ENCODE measurements at regions not wholly inside any gene's neighbourhood (a gene's known extent, or its start where the extent isn't known, plus 50 kb on each side); places are given as distances from the start of the nearest gene placed in this dataset.
A peak's percentile ranks its signal among the peaks of the same experiment; 100 is the strongest.

DNA sequence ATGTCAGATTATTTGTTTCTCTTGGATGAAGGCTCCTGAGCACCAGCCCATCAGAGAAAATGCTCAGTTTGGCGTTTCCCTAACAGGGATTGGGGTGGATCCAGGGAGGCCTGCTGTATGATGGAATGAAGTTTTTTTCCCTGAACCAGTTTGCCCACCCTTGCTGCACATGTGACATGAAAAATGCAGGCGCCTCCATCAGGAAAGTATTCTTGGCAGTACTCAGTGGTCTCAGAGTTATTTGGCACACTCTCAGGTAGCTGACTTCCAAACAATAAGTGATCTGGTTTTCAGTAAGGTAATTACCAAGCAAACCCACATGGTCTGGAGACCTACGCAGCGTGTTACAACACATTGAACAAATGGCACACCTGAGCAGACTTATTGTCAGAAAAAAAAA is 254.9 kb downstream of the PAX3 start:
- H3K27ac Mint-ChIP-seq, result no peak overlapping the region
- ATAC-seq (replicated peaks), result no peak
- H3K36me3 Mint-ChIP-seq (ENCODE audit: low read depth), result no peaks in the 10 kb centered on the region
- no peaks in the 10 kb centered on the region for H3K4me1 Mint-ChIP-seq
- no peaks in the 10 kb centered on the region for H3K9me3 Mint-ChIP-seq
- peaks cover 12% of the 10 kb centered on the region for H3K27me3 Mint-ChIP-seq
- H3K4me3 Mint-ChIP-seq, result no peak overlapping the region

DNA sequence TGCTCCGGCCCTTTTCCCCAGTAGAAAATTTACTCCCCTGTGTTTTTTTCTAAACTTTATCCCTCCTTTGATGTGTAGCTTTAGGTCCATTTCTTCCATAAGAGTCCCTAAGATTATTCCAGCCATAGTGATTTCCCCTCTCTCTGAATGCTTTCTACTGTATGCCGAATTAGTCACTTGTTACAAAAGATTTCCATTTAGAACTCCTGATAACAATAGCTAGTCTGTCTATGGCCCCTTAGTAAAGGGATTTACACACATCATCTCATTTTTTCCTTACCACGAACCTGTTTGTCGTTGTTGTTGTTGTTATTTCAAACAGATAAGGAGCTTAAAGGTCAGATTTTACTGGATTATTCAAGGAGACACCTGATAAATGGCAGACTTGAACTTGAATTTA is 256.1 kb downstream of the PAX3 start:
- no peak for ATAC-seq (replicated peaks)
- Mint-ChIP-seq H3K4me3 (no peak overlapping the region), H3K27me3 (peaks cover 10% of the 10 kb centered on the region)

DNA sequence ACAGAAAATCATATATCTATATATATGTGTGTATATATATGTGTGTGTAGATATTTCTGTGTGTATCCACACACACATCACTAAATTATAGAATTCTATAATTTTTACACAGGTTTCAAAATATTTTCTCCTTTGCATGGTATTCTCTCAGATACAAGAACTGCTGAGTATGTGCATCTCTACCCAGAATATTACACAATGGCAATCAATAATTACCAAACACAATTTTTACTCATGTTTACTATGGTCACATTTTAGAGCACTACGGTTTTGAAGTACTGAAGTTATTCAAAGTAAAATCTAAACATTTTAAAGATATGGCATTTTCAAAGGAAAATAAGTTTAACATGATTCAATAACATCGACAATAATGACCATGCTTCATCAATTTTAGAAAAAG is 258.5 kb downstream of the PAX3 start:
- ATAC-seq (replicated peaks), result no peak
- H3K4me1 Mint-ChIP-seq, result no peaks in the 10 kb centered on the region
- no peak overlapping the region for H3K27ac Mint-ChIP-seq
- H3K4me3 Mint-ChIP-seq, result no peak overlapping the region
- H3K9me3 Mint-ChIP-seq, result no peaks in the 10 kb centered on the region
- H3K36me3 Mint-ChIP-seq (ENCODE audit: low read depth), result no peaks in the 10 kb centered on the region
- peaks cover 3% of the 10 kb centered on the region for H3K27me3 Mint-ChIP-seq

More for the DNA sequence above, 256.1 kb downstream of the PAX3 start:
- H3K4me1 Mint-ChIP-seq, result no peaks in the 10 kb centered on the region
- H3K27ac Mint-ChIP-seq, result no peak overlapping the region
- H3K9me3 Mint-ChIP-seq, result no peaks in the 10 kb centered on the region
- H3K36me3 Mint-ChIP-seq (ENCODE audit: low read depth), result no peaks in the 10 kb centered on the region

DNA sequence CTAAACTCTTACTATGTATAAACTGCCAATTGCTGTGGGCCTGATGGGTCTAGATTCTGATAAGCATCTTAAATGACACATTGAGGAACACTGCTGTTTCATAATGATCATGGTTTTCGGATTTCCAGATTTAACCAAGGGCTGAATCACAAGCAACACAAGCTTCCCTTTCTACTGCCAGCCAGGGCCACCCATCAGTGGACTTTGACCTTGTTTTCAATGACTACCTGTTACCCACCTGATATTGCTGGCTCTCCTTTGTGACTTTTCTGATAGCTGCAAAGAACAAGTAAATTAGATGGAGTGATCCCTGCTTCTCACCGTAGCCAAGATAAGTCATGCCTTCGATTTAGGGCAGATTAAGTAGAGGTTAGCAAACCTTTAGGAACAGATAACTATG is 259.0 kb downstream of the PAX3 start:
- no peaks in the 10 kb centered on the region for H3K4me1 Mint-ChIP-seq
- no peak overlapping the region for H3K4me3 Mint-ChIP-seq
- peaks cover 3% of the 10 kb centered on the region for H3K27me3 Mint-ChIP-seq
- no peaks in the 10 kb centered on the region for H3K36me3 Mint-ChIP-seq (ENCODE audit: low read depth)
- no peaks in the 10 kb centered on the region for H3K9me3 Mint-ChIP-seq
- ATAC-seq (replicated peaks), result no peak
- no peak overlapping the region for H3K27ac Mint-ChIP-seq

DNA sequence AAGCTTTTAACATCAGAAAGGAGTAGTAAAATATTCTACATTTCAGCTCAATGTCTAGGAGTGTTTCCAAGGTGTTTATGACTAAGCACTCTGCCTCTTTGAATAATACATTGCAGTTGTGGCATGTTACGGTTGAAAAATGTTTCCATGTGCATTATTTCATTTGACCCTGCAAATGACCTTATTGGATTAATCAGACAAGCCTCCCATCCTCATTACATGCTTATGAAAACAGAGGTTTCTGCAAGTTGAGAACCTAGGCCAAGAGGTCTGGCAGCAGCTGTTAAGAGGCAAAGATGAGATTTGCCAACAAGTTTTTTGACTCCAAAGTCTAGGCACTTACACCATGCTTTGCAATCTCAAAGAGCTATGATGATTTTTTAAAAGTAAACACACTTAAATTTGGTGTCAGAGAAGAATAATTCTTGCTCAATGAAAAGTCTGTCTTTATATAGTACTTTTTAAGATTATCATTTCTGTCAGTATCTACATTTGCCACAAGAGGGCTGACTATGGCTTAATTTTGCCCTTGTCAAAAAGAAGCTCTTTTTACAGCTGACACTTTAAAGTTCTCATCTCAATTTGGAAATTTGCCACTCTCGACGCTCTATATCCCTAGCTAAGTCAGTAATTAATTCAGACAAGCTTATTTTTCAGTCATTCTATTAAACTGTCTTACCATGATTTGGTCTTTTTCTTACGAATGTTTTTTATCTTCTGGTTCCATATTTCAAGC is 260.6 kb downstream of the PAX3 start:
- Mint-ChIP-seq H3K4me1 (no peaks in the 10 kb centered on the region), H3K27ac (no peak overlapping the region), H3K27me3 (peaks cover 3% of the 10 kb centered on the region), H3K9me3 (no peaks in the 10 kb centered on the region), H3K4me3 (no peak overlapping the region), H3K36me3 (ENCODE audit: low read depth) (no peaks in the 10 kb centered on the region)
- ATAC-seq (replicated peaks), result no peak

DNA sequence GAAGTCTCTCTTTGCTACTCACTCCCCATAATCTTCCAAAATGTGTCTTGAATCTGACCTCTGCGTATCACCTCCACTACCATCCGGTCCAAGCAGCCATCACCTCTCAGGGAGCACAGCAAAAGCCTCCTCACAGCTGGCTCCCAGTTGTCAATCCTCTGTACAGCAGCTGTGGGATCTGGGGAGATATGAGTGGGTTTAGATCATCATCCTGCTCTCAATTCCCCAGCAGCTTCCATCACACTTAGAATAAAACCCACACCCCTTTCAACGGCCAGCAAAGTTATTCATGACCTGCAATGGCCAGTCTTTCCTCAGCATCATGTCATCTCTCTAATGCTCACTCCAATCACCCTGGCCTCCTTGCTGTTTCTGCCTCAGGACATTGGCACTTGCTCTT is 261.6 kb downstream of the PAX3 start:
- Mint-ChIP-seq H3K4me3 (no peak overlapping the region), H3K27ac (no peak overlapping the region), H3K27me3 (peaks cover 3% of the 10 kb centered on the region), H3K36me3 (ENCODE audit: low read depth) (no peaks in the 10 kb centered on the region), H3K9me3 (no peaks in the 10 kb centered on the region), H3K4me1 (no peaks in the 10 kb centered on the region)
- ATAC-seq (replicated peaks), result no peak

DNA sequence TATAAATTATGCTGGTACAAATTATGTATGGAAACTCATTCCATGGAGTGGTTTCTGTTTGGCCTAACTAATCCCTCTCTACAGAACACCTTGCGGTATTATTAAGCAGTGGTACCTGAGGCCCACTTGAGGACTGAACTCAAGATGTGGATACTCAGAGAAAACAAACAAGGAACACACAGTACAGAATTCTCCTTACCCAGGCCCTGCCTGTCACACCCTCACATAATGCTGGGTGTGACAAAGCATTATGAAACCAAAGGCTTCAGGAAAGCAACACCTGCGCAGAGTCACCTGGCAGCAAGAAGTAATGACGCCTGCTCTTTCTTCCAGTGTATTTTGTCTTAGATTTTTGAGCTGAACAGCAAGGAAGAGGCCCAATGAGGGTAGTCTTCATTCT is 264.7 kb downstream of the PAX3 start:
- H3K27me3 Mint-ChIP-seq, result peaks cover 3% of the 10 kb centered on the region
- no peaks in the 10 kb centered on the region for H3K9me3 Mint-ChIP-seq
- no peaks in the 10 kb centered on the region for H3K4me1 Mint-ChIP-seq
- no peaks in the 10 kb centered on the region for H3K36me3 Mint-ChIP-seq (ENCODE audit: low read depth)
- ATAC-seq (replicated peaks), result no peak
- no peak overlapping the region for H3K4me3 Mint-ChIP-seq
- no peak overlapping the region for H3K27ac Mint-ChIP-seq

DNA sequence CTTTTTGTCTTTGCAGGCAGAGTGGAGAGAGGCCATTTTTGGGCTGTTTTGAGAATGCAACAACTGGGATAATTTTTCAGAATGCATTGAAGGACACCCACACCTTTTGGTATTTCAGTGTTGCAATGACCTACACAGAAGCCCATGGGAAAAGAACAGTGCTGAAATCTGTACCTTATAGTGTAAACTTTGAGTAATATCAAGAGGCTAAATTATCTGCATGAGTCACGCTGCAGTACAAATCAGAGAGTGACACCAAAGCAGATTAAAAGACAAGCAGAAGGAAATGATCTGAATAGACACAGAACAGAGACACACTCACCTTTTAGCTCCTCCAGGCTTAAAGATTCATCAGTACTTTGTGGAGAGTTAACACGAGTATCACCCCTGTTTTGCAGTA is 265.3 kb downstream of the PAX3 start:
- Mint-ChIP-seq H3K4me3 (no peak overlapping the region), H3K27ac (no peak overlapping the region), H3K36me3 (ENCODE audit: low read depth) (no peaks in the 10 kb centered on the region), H3K9me3 (no peaks in the 10 kb centered on the region), H3K4me1 (no peaks in the 10 kb centered on the region), H3K27me3 (peaks cover 2% of the 10 kb centered on the region)
- ATAC-seq (replicated peaks), result peak; percentile 56

DNA sequence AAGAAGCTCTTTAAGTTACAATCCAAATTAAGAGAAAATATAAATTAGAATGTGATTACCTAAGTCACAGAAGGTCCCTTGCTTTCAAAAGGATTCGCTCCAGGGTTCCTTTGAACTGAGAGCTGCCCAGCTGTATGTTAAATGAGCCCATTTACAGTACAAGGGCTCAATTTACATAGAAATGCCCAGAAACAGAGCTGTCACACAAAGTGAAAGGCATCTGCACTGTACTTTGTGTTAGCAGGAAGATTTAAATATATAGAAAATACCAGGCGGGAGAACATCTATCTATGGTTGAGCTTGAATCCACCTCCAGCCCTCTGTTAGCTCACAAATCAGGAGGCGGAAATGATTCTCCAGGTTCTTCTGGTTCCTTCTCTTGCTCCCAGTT is 272.9 kb downstream of the PAX3 start:
- Mint-ChIP-seq H3K27me3 (no peaks in the 10 kb centered on the region), H3K9me3 (no peaks in the 10 kb centered on the region), H3K4me3 (no peak overlapping the region), H3K36me3 (ENCODE audit: low read depth) (no peaks in the 10 kb centered on the region), H3K4me1 (no peaks in the 10 kb centered on the region), H3K27ac (no peak overlapping the region)
- no peak for ATAC-seq (replicated peaks)

DNA sequence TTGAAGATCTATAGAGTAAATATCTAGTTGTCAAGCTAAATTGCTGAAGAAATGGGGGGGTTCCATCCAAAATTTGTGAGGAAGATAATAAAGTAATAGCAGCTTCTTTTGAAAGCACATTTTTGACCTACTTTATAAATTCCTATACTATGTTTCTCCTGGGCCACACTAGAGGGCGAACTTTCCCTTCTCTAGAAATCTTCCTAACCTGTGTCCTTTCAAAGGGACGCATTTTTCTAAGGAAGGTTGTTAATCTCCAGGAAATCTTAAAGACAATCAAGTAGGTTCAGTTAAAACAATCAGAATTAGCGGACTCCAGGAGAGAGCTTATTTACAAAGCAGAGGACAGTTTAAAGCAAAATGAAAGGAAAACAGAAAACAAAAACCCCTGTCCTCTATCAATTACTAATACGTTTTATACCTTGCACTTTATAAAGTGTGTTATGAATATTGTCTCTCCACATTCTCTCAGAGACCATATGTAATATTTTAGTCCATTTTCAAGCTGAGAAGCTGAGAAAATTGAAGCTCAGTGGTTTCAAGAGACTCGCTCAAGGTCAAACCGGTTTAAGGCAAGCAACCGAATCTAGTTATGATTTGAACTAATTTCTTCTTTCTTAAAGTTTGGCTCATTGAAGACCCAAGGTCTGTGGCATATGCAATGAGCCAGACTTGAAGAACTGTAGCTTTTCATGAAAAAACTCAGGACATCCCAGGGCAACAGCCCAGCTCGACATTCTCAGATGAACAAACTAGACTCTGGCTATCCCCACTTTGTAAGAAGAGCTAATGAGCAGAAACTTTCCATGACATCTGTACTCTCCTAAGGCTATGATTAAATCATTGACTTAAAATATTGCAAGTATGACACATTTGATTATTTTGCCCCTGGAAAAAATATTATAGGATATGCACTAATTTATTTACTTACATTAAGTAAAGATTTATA is 273.6 kb downstream of the PAX3 start:
- no peak overlapping the region for H3K4me3 Mint-ChIP-seq
- H3K9me3 Mint-ChIP-seq, result no peaks in the 10 kb centered on the region
- no peaks in the 10 kb centered on the region for H3K4me1 Mint-ChIP-seq
- H3K36me3 Mint-ChIP-seq (ENCODE audit: low read depth), result no peaks in the 10 kb centered on the region
- ATAC-seq (replicated peaks), result no peak
- H3K27ac Mint-ChIP-seq, result no peak overlapping the region
- no peaks in the 10 kb centered on the region for H3K27me3 Mint-ChIP-seq

DNA sequence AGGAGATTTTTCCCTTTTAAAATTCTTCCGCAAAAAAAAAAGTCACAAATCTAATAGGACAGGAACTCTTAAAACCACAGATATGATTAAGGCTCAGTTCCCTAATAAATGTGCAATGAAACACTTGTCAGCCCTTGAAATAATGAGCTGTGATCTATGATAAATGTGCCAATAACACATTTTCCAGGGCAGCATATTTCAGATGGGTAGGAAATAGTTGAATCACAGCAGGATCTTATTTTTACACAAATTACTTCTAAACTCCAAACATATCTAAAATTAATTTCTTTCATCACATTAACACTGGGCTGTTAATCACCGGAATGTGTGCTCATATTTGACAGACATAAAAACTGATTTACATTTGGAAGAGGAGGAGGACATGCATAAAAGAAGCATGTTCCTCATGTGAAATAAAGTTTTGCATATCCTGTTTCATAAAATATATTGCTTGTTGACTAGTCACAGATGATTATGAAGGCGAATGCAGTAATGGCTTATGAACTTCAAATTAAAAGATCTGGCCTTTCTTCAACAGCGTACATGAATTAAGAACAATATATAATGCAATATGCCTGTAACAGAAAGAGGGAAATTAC is 281.4 kb downstream of the PAX3 start:
- Mint-ChIP-seq H3K9me3 (no peaks in the 10 kb centered on the region), H3K4me1 (no peaks in the 10 kb centered on the region), H3K36me3 (ENCODE audit: low read depth) (no peaks in the 10 kb centered on the region), H3K27me3 (peaks cover 15% of the 10 kb centered on the region), H3K27ac (no peak overlapping the region), H3K4me3 (no peak overlapping the region)
- ATAC-seq (replicated peaks), result no peak

DNA sequence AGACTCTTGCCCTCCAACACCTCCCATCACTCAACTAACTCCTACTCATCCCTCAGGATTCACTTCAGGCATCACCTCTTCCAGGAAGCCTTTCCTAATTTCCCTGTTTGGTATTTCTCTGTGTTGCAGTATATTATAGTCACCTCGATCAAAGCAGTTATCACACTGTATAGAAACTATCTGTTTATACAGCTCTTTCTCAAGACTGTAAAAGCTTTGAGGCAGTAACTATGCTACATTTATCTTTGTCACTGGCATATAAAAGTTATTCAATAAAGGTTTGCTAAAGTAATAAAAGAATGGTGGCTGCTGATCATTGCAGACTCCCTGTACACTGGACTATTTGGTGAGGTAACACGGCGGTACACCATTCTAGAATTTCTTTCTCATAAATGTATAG is 284.9 kb downstream of the PAX3 start:
- no peaks in the 10 kb centered on the region for H3K9me3 Mint-ChIP-seq

DNA sequence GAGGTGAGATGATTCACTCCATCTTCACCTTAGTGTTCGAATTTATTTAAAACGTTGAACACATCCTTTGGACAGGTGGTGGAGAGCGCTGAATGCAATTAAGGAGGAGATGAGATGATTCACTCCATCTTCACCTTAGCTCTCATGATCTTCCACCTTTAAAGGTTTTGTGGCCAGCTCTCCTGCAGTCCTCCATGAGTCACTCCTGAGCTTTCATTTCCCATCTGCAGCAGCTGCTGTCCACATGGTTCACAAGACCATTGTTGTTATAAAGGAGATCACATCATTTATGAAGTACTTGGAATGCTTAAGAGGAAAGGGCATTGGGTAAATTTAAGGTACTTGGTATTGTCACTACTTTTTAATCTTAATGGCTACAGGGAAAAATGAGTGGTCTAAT is 298.5 kb downstream of the PAX3 start:
- H3K9me3 Mint-ChIP-seq, result no peaks in the 10 kb centered on the region
- no peaks in the 10 kb centered on the region for H3K4me1 Mint-ChIP-seq
- no peak overlapping the region for H3K4me3 Mint-ChIP-seq
- no peak overlapping the region for H3K27ac Mint-ChIP-seq
- H3K36me3 Mint-ChIP-seq (ENCODE audit: low read depth), result no peaks in the 10 kb centered on the region
- ATAC-seq (replicated peaks), result no peak
- peaks cover 11% of the 10 kb centered on the region for H3K27me3 Mint-ChIP-seq

More for the DNA sequence above, 284.9 kb downstream of the PAX3 start:
- no peaks in the 10 kb centered on the region for H3K4me1 Mint-ChIP-seq
- no peak overlapping the region for H3K27ac Mint-ChIP-seq
- ATAC-seq (replicated peaks), result no peak
- H3K4me3 Mint-ChIP-seq, result no peak overlapping the region
- H3K27me3 Mint-ChIP-seq, result peaks cover 19% of the 10 kb centered on the region
- H3K36me3 Mint-ChIP-seq (ENCODE audit: low read depth), result no peaks in the 10 kb centered on the region

DNA sequence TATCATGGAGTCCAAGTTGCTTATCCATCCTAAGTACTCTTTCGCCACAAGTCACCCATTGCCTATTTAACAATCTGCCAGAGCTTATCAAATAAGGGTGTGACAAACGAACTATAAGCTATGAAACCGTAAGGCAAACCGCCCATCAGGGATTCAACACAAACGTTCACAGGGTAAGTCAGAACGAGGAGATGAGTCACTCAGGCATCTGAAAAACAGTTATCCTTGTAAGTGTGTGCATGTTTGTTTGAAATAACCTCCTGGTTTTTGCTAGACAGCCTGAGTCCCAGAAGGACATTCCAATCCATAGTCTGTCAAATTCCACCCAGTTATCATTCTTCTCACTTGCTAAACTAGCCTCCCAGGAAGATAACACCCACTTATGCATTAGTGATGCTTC is 299.1 kb downstream of the PAX3 start:
- Mint-ChIP-seq H3K36me3 (ENCODE audit: low read depth) (no peaks in the 10 kb centered on the region), H3K27ac (no peak overlapping the region), H3K27me3 (peaks cover 11% of the 10 kb centered on the region), H3K4me3 (no peak overlapping the region), H3K9me3 (no peaks in the 10 kb centered on the region), H3K4me1 (no peaks in the 10 kb centered on the region)
- no peak for ATAC-seq (replicated peaks)

DNA sequence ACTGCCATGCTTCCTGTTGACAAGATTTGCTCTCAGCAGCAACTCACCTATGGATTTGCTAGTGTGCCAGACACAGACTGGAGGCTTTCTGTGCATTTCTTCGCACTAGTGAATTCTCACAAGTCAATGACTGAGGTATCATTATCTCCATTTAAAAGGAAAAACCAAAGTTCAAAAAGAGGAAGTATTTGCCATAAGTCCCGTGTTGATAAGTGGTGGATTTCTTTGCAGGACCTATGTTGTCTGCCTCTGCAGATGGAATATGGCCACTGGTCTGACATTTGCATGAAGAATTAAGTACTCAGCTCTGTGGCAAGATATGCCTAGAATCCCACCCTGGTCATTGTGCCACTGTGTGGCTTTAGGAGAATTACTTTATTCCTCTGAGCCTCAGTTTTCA is 299.6 kb downstream of the PAX3 start:
- Mint-ChIP-seq H3K9me3 (no peaks in the 10 kb centered on the region), H3K27me3 (peaks cover 11% of the 10 kb centered on the region), H3K36me3 (ENCODE audit: low read depth) (no peaks in the 10 kb centered on the region), H3K4me1 (no peaks in the 10 kb centered on the region), H3K4me3 (no peak overlapping the region), H3K27ac (no peak overlapping the region)
- ATAC-seq (replicated peaks), result no peak
